ENCODE measurements at regions not wholly inside any gene's neighbourhood (a gene's known extent, or its start where the extent isn't known, plus 50 kb on each side); places are given as distances from the start of the nearest gene placed in this dataset.

DNA sequence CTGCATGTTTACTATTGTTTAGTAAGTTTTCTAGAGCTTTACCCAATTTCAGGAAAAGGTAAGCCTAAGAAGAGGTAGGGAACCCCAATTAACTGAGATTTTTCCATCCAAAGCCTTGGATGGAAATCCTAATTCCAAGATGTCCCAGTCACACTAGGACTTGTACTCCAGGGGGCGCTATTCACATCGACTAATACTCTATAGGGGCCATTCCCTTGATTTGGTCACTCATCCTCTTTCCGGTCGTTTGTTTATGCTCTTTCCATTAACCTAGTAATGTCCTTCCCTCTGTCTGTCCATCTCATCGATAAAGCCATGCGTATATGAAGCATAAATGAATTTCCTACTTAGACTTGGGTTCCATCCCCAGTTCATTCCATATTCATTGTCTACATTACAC is 80.8 kb upstream of the FUCA2 start:
- no peak for TF ChIP-seq POLR2AphosphoS5 (IDR thresholded peaks at IDR 0.05)
- TF ChIP-seq, protein P1, sequence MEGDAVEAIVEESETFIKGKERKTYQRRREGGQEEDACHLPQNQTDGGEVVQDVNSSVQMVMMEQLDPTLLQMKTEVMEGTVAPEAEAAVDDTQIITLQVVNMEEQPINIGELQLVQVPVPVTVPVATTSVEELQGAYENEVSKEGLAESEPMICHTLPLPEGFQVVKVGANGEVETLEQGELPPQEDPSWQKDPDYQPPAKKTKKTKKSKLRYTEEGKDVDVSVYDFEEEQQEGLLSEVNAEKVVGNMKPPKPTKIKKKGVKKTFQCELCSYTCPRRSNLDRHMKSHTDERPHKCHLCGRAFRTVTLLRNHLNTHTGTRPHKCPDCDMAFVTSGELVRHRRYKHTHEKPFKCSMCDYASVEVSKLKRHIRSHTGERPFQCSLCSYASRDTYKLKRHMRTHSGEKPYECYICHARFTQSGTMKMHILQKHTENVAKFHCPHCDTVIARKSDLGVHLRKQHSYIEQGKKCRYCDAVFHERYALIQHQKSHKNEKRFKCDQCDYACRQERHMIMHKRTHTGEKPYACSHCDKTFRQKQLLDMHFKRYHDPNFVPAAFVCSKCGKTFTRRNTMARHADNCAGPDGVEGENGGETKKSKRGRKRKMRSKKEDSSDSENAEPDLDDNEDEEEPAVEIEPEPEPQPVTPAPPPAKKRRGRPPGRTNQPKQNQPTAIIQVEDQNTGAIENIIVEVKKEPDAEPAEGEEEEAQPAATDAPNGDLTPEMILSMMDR (IDR thresholded peaks at IDR 0.05 in 8 of 11, conservative IDR thresholded peaks at IDR 0.05 in 3 of 11) = peak in 3 of 11 experiments; percentile 23 to 32 (median 27)
- TF ChIP-seq POLR2A (IDR thresholded peaks at IDR 0.05) = no peak
